PFSK-1 (cell line): ENCODE measurements at regions not wholly inside any gene's neighbourhood (a gene's known extent, or its start where the extent isn't known, plus 50 kb on each side); places are given as distances from the start of the nearest gene placed in this dataset.

Experiments
- FOXP2 ChIP-seq: optimal IDR thresholded peaks from 2 replicates; pipeline ENCODE3; 2011; ENCODE audit warnings: borderline replicate concordance, control low read depth, inconsistent platforms; ENCODE audit not compliant: insufficient read depth; ENCODE audit errors: extremely low read length, extremely low read depth
- POLR2AphosphoS5 ChIP-seq: IDR thresholded peaks from 2 replicates; pipeline ENCODE4 v1.6.1; 2012; ENCODE audit warnings: low read depth, mild to moderate bottlenecking, control low read depth, low read length, moderate library complexity
- SIN3A ChIP-seq: IDR thresholded peaks from 2 replicates; pipeline ENCODE4 v1.6.1; 2012; ENCODE audit warnings: mild to moderate bottlenecking, low read length, moderate library complexity, borderline replicate concordance; ENCODE audit not compliant: insufficient read depth
- TAF1 ChIP-seq: IDR thresholded peaks from 2 replicates; pipeline ENCODE4 v1.6.1; 2012; ENCODE audit warnings: low read length, control low read depth, borderline replicate concordance; ENCODE audit not compliant: insufficient read depth
- TF ChIP-seq, protein P1 (sequence below), 2 experiments: IDR thresholded peaks; 2 replicates each; pipeline versions ENCODE4 v1.6.1 to v1.8.0; 2011 to 2012; ENCODE audit warnings: low read depth in 2 of 2, low read length in 2 of 2, control low read depth in 1 of 2, inconsistent platforms in 1 of 2, mild to moderate bottlenecking in 1 of 2, moderate library complexity in 1 of 2; ENCODE audit not compliant: insufficient read depth in 1 of 2

DNA sequence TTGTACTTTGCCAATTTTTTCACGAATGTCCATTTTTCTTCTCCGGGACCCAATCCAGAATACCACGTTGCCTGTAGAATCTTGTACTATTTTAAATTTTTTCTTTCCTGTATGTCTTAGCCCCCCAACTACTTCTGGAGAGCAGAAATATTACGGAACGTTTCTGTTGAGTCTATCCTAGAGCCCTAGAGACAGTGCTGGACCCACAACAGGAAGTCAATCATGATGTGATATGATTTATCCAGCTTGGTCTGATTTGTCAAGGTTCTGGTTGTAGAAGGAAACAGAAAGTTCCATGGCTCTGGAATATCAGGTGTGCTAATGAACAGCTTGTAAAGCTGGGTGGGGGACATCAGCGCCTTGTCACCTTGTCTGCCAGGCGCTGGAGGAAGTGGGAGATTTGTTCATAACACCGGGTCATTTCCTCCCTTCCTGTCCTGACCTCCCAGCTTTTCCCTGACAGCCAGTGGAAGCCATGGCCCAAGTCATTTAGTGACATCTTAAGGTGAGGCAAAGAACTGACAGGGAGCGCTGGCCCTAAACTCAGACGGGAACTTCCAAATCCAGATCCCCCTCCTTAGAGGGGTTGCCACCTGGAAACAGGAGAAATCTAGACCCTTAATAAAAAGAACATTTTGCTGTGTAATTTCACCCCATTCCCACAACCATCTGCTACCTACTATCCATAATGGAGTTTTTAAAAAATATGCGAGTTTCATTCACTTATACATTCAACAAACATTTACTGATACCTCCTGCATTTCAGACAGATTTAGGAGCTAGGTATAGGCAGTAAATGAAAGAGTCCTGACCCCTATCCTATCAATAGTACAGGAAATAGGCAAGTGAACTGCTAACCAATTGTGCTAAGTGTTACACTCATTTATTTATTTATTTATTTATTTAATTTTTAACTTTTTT is 130.5 kb downstream of the ZFP64 start:
- TF ChIP-seq, protein P1, sequence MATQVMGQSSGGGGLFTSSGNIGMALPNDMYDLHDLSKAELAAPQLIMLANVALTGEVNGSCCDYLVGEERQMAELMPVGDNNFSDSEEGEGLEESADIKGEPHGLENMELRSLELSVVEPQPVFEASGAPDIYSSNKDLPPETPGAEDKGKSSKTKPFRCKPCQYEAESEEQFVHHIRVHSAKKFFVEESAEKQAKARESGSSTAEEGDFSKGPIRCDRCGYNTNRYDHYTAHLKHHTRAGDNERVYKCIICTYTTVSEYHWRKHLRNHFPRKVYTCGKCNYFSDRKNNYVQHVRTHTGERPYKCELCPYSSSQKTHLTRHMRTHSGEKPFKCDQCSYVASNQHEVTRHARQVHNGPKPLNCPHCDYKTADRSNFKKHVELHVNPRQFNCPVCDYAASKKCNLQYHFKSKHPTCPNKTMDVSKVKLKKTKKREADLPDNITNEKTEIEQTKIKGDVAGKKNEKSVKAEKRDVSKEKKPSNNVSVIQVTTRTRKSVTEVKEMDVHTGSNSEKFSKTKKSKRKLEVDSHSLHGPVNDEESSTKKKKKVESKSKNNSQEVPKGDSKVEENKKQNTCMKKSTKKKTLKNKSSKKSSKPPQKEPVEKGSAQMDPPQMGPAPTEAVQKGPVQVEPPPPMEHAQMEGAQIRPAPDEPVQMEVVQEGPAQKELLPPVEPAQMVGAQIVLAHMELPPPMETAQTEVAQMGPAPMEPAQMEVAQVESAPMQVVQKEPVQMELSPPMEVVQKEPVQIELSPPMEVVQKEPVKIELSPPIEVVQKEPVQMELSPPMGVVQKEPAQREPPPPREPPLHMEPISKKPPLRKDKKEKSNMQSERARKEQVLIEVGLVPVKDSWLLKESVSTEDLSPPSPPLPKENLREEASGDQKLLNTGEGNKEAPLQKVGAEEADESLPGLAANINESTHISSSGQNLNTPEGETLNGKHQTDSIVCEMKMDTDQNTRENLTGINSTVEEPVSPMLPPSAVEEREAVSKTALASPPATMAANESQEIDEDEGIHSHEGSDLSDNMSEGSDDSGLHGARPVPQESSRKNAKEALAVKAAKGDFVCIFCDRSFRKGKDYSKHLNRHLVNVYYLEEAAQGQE (IDR thresholded peaks at IDR 0.05; ENCODE audit: insufficient read depth in 1 of 2, low read depth in 2 of 2, low read length in 2 of 2): no peak
- TF ChIP-seq POLR2AphosphoS5 (no peak), SIN3A (no peak), TAF1 (no peak), FOXP2 (no peak)
